ENCODE measurements at regions not wholly inside any gene's neighbourhood (a gene's known extent, or its start where the extent isn't known, plus 50 kb on each side); places are given as distances from the start of the nearest gene placed in this dataset.

GRCh38 chr6:84353459-84354423 lies 126.3 kb upstream of the CEP162 start:
- Histone ChIP-seq H3K4me3 (no peak overlapping the region), H3K27ac (no peak overlapping the region)

DNA sequence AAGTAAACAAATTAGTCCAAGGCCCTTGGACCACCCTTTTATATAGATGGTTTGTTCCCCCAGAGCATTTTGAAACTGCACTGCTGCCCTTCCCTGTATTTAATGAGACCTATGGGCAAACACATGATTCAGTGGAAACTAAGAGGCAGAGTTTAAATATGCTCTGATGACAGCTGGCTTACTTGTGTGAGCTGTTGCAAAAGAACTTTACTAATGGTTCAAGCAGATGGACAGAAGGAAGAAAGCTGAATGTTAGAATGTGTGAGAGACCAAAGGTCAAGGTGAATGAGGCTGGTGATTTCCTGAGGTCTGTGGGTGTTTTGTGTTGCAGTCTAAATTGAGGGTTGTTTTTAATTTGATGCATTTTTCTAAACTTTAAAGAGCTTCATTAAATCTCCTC lies 123.0 kb upstream of the CEP162 start:
- no peak overlapping the region for H3K27ac ChIP-seq
- TF ChIP-seq, protein P1, sequence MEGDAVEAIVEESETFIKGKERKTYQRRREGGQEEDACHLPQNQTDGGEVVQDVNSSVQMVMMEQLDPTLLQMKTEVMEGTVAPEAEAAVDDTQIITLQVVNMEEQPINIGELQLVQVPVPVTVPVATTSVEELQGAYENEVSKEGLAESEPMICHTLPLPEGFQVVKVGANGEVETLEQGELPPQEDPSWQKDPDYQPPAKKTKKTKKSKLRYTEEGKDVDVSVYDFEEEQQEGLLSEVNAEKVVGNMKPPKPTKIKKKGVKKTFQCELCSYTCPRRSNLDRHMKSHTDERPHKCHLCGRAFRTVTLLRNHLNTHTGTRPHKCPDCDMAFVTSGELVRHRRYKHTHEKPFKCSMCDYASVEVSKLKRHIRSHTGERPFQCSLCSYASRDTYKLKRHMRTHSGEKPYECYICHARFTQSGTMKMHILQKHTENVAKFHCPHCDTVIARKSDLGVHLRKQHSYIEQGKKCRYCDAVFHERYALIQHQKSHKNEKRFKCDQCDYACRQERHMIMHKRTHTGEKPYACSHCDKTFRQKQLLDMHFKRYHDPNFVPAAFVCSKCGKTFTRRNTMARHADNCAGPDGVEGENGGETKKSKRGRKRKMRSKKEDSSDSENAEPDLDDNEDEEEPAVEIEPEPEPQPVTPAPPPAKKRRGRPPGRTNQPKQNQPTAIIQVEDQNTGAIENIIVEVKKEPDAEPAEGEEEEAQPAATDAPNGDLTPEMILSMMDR (IDR thresholded peaks at IDR 0.05), result no peak
- H3K4me3 ChIP-seq, result no peak overlapping the region
- no peak for DNase-seq (ENCODE audit: low spot score)

More at GRCh38 chr6:84353459-84354423, 126.3 kb upstream of the CEP162 start:
- TF ChIP-seq, protein P1 (IDR thresholded peaks at IDR 0.05), result no peak
- no peak for DNase-seq (ENCODE audit: low spot score)

GRCh38 chr6:84349542-84349941 lies 122.1 kb upstream of the CEP162 start:
- H3K27ac ChIP-seq, result no peak overlapping the region
- TF ChIP-seq, protein P1 (IDR thresholded peaks at IDR 0.05), result no peak
- no peak overlapping the region for H3K4me3 ChIP-seq
- no peak for DNase-seq (ENCODE audit: low spot score)

- H3K4me3 ChIP-seq, result no peak overlapping the region
- DNase-seq (ENCODE audit: low spot score), result no peak
- TF ChIP-seq, protein P1 (IDR thresholded peaks at IDR 0.05), result no peak
- no peak overlapping the region for H3K27ac ChIP-seq
These were observed 121.4 kb upstream of the CEP162 start for GRCh38 chr6:84348801-84349200.

GRCh38 chr6:84346372-84346771 lies 118.9 kb upstream of the CEP162 start:
- H3K27ac ChIP-seq, result no peak overlapping the region
- DNase-seq (ENCODE audit: low spot score), result no peak
- TF ChIP-seq, protein P1 (IDR thresholded peaks at IDR 0.05), result no peak
- H3K4me3 ChIP-seq, result no peak overlapping the region

DNA sequence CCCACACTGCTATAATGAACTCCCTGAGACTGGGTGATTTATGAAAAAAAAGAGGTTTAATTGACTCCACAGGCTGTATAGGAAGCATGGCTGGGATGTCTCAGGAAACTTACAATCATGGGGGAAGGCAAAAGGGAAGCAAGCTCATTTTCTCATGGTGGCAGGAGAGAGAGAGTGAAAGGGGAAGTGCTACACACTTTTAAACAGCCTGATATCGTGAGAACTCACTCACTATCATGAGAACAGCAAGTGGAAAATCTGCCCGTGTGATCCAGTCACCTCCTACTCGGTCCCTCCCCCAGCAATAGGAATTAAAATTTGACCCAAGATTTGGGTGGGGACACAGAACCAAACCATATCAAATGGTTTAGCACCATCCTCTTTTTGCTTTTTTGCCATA lies 116.6 kb upstream of the CEP162 start:
- no peak for DNase-seq (ENCODE audit: low spot score)
- Histone ChIP-seq H3K27ac (no peak overlapping the region), H3K4me3 (no peak overlapping the region)
- TF ChIP-seq, protein P1 (IDR thresholded peaks at IDR 0.05), result no peak

DNA sequence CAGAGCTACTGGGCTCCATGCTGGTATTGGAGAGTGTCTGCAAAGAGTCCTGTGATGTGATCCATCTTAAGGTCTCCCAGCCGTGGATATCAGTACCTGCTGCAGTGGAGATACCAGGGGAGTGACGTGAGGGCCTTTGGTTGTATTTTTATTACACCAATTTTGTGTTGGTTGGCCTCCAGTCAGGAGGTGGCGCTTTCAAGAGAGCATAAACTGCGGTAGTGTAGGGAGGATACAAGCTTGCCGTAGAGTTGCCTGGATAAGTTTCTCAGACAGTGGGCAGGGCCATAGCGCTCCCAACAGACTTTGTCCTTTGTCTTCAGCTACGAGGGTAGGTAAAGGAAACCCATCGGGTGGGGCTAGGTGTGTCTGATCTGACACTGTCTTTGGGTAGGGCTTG lies 113.0 kb upstream of the CEP162 start:
- TF ChIP-seq, protein P1 (IDR thresholded peaks at IDR 0.05), result no peak
- no peak for DNase-seq (ENCODE audit: low spot score)
- no peak overlapping the region for H3K27ac ChIP-seq
- no peak overlapping the region for H3K4me3 ChIP-seq

Measured in coronary artery (tissue), 2 donors.